ENCODE measurements at regions not wholly inside any gene's neighbourhood (a gene's known extent, or its start where the extent isn't known, plus 50 kb on each side); places are given as distances from the start of the nearest gene placed in this dataset.
A peak's percentile ranks its signal among the peaks of the same experiment; 100 is the strongest.
"Not testable (repeated sequence)": the region's sequence is repeated elsewhere in the genome, so short reads cannot be mapped to it uniquely, and the experiment has no call there.

GRCh38 chr10:47165168-47165710 is 134.8 kb upstream of the GDF10 start:
- DNase-seq (ENCODE audit: low spot score), result no peak
- H3K9me3 Mint-ChIP-seq (ENCODE audit: low read depth), result peaks cover 5% of the 10 kb centered on the region
- peak overlapping the region; percentile 55 for H3K4me3 Mint-ChIP-seq (ENCODE audit: unreplicated experiment)
- no peaks in the 10 kb centered on the region for H3K27me3 Mint-ChIP-seq (ENCODE audit: low read depth)
- H3K27ac Mint-ChIP-seq (ENCODE audit: unreplicated experiment), result peak overlapping the region; percentile 87
- TF ChIP-seq CTCF (IDR thresholded peaks at IDR 0.05), result no peak
- H3K4me1 Mint-ChIP-seq (ENCODE audit: low read depth), result peaks cover 36% of the 10 kb centered on the region
- H3K36me3 Mint-ChIP-seq (ENCODE audit: low read depth), result no peaks in the 10 kb centered on the region

DNA sequence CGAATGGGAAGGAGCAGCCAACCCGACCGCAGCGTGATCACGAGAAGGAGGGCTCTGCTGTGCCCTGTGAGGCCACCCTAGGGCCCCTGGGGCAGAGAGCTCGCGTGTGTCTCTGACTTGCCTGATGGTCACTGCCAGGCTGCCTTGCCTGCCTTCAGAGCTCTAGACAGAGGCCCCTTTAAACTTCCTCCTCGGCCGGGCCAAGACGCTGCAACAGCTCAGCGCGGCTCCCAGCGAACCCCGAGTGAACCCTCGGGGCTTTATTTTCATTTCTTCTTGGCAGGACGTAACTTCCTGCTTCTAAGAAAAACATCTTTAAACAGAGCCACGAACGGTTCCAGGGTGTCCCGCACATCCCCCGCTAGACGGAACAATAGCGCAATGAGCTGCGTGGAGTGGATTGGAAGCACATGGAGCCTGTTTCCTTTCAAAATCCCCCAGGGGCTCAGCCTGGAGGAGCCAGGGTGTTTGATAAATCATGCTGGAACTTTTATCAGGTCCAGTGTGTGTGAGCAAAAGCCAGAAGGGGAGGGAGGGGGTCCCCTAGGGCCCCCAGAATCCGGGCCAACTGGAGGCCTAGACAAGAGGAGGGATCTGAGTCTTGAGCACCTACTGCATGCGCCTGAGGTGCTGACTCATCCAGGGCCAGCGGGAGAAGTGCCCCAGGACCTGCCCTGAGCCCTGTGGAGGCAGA is 134.1 kb upstream of the GDF10 start:
- DNase-seq (ENCODE audit: low spot score), result no peak
- Mint-ChIP-seq H3K36me3 (ENCODE audit: low read depth) (no peaks in the 10 kb centered on the region), H3K4me1 (ENCODE audit: low read depth) (peaks cover 36% of the 10 kb centered on the region), H3K27me3 (ENCODE audit: low read depth) (no peaks in the 10 kb centered on the region), H3K27ac (ENCODE audit: unreplicated experiment) (peak overlapping the region; percentile 87), H3K9me3 (ENCODE audit: low read depth) (peaks cover 10% of the 10 kb centered on the region), H3K4me3 (ENCODE audit: unreplicated experiment) (peak overlapping the region; percentile 55)
- no peak for TF ChIP-seq CTCF (IDR thresholded peaks at IDR 0.05)

DNA sequence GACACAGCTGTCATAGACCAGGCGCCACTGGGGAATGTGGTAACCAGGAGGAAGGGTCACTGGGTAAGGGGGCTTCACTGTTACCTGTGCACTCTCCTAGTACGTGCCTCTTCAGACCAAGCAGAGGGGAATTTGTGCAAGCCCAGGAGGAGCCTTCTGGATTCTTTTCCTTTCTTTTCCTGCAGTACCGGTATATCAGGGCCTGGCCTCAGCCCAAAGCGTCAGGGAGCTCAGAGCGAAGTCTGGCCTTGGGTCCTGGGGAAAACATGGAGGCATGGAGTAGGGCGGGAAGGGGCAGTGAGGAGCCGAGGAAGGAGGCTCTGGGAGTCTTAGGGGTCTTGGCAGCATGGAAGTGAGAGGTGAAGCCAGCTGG is 133.6 kb upstream of the GDF10 start:
- Mint-ChIP-seq H3K36me3 (ENCODE audit: low read depth) (no peaks in the 10 kb centered on the region), H3K4me1 (ENCODE audit: low read depth) (peaks cover 36% of the 10 kb centered on the region), H3K4me3 (ENCODE audit: unreplicated experiment) (peak overlapping the region; percentile 55), H3K9me3 (ENCODE audit: low read depth) (peaks cover 12% of the 10 kb centered on the region), H3K27me3 (ENCODE audit: low read depth) (no peaks in the 10 kb centered on the region), H3K27ac (ENCODE audit: unreplicated experiment) (peak overlapping the region; percentile 87)
- TF ChIP-seq CTCF (IDR thresholded peaks at IDR 0.05), result no peak
- no peak for DNase-seq (ENCODE audit: low spot score)

GRCh38 chr10:47166808-47167581 is 133.0 kb upstream of the GDF10 start:
- not testable (repeated sequence) for H3K27me3 Mint-ChIP-seq (ENCODE audit: low read depth); H3K36me3 Mint-ChIP-seq (ENCODE audit: low read depth); DNase-seq (ENCODE audit: low spot score)
- peaks cover 36% of the 10 kb centered on the region for H3K4me1 Mint-ChIP-seq (ENCODE audit: low read depth)
- H3K27ac Mint-ChIP-seq (ENCODE audit: unreplicated experiment), result peak overlapping the region; percentile 87
- H3K4me3 Mint-ChIP-seq (ENCODE audit: unreplicated experiment), result peak overlapping the region; percentile 19
- H3K9me3 Mint-ChIP-seq (ENCODE audit: low read depth), result peaks cover 15% of the 10 kb centered on the region

DNA sequence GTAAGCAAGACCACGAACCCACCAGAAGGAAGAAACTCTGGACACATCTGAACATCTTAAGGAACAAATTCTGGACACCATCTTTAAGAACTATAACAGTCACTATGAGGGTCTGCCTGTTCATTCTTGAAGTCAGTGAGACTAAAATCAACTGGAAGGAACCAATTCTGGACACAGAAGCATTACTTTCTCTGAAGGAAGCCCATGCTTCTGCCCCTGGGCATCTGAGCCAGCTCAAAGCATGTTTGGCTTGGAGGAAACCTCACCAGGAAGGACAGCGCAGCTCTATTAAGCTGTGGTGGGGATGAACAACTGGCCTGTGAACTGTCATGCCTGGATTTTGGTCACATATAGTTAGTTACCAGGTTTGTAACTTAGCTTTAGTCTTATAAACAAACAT is 132.4 kb upstream of the GDF10 start:
- Mint-ChIP-seq H3K36me3 (ENCODE audit: low read depth) (no peaks in the 10 kb centered on the region), H3K9me3 (ENCODE audit: low read depth) (peaks cover 16% of the 10 kb centered on the region), H3K4me1 (ENCODE audit: low read depth) (peaks cover 36% of the 10 kb centered on the region), H3K4me3 (ENCODE audit: unreplicated experiment) (no peak overlapping the region), H3K27ac (ENCODE audit: unreplicated experiment) (peak overlapping the region; percentile 76), H3K27me3 (ENCODE audit: low read depth) (no peaks in the 10 kb centered on the region)
- TF ChIP-seq CTCF (IDR thresholded peaks at IDR 0.05), result no peak
- no peak for DNase-seq (ENCODE audit: low spot score)
